RWPE2 (cell line): ENCODE measurements at regions not wholly inside any gene's neighbourhood (a gene's known extent, or its start where the extent isn't known, plus 50 kb on each side); places are given as distances from the start of the nearest gene placed in this dataset.

ENCODE experiments used
- ATAC-seq: fragments of 200-7000 bp; cut with Tn5 transposase; 3 replicates; pipeline ENCODE4 v1.9.1; 2021; ENCODE audit warnings: low read depth
- DNase-seq: peaks from one replicate; pipeline ENCODE4 v3.0.0-alpha.2; 2020; ENCODE audit warnings: low spot score
- H3K27ac ChIP-seq: fragments of 450-650 bp; 2 replicates; pipeline ENCODE4 v1.5.1; 2017; ENCODE audit warnings: mild to moderate bottlenecking; ENCODE audit not compliant: poor library complexity, severe bottlenecking
- H3K27me3 ChIP-seq: fragments of 250-450 bp; sonication (Bioruptor Pico); 2 replicates; pipeline ENCODE4 v1.5.1; 2021; ENCODE audit warnings: mild to moderate bottlenecking, moderate library complexity; ENCODE audit not compliant: insufficient read depth, poor library complexity, severe bottlenecking
- H3K36me3 ChIP-seq: fragments of 250-450 bp; sonication (Bioruptor Pico); 2 replicates; pipeline ENCODE4 v1.5.1; 2020; ENCODE audit warnings: low read depth, mild to moderate bottlenecking, moderate library complexity
- H3K4me1 ChIP-seq: fragments of 250-450 bp; sonication (Bioruptor Pico); 2 replicates; pipeline ENCODE4 v1.5.1; 2021; ENCODE audit warnings: mild to moderate bottlenecking, moderate library complexity; ENCODE audit not compliant: insufficient read depth, poor library complexity, severe bottlenecking
- H3K4me3 ChIP-seq: fragments of 250-450 bp; sonication (Bioruptor Pico); 2 replicates; pipeline ENCODE4 v1.5.1; 2021; ENCODE audit warnings: mild to moderate bottlenecking, moderate library complexity; ENCODE audit not compliant: severe bottlenecking
- H3K9me3 ChIP-seq: fragments of 250-450 bp; sonication (Bioruptor Pico); 2 replicates; pipeline ENCODE4 v1.5.1; 2021; ENCODE audit warnings: mild to moderate bottlenecking, moderate library complexity; ENCODE audit not compliant: severe bottlenecking
- TF ChIP-seq, protein P1 (sequence below): fragments of 450-650 bp; IDR thresholded peaks from one replicate; pipeline ENCODE4 v1.5.1; 2017; ENCODE audit warnings: mild to moderate bottlenecking, moderate library complexity; ENCODE audit not compliant: poor library complexity, severe bottlenecking

DNA sequence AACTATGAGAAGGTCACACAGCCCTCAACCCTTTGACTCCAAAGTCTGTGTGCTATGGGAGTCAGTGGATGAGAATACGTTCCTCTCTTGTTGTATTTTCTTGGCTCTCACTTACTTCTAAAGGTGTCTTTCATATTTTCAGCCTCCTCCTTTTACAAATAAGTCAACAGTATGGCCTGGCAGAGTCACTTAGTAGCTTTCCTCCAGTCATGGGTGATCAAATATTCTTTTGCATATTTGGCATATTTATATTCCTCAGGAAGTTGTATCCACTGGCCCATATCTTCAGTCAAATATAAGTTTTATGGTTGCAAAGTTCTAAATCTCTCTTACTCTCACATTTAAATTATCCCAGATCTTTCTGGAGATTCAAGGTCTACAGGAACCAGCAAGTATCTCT lies 327.5 kb downstream of the ETS1 start:
- ATAC-seq = no peak
- H3K27me3 ChIP-seq = no peaks in the 10 kb centered on the region
- TF ChIP-seq, protein P1, sequence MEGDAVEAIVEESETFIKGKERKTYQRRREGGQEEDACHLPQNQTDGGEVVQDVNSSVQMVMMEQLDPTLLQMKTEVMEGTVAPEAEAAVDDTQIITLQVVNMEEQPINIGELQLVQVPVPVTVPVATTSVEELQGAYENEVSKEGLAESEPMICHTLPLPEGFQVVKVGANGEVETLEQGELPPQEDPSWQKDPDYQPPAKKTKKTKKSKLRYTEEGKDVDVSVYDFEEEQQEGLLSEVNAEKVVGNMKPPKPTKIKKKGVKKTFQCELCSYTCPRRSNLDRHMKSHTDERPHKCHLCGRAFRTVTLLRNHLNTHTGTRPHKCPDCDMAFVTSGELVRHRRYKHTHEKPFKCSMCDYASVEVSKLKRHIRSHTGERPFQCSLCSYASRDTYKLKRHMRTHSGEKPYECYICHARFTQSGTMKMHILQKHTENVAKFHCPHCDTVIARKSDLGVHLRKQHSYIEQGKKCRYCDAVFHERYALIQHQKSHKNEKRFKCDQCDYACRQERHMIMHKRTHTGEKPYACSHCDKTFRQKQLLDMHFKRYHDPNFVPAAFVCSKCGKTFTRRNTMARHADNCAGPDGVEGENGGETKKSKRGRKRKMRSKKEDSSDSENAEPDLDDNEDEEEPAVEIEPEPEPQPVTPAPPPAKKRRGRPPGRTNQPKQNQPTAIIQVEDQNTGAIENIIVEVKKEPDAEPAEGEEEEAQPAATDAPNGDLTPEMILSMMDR = no peak
- no peak for DNase-seq
- no peaks in the 10 kb centered on the region for H3K4me1 ChIP-seq
- H3K36me3 ChIP-seq = no peaks in the 10 kb centered on the region
- no peaks in the 10 kb centered on the region for H3K9me3 ChIP-seq
- H3K4me3 ChIP-seq = no peak overlapping the region
- no peak overlapping the region for H3K27ac ChIP-seq

DNA sequence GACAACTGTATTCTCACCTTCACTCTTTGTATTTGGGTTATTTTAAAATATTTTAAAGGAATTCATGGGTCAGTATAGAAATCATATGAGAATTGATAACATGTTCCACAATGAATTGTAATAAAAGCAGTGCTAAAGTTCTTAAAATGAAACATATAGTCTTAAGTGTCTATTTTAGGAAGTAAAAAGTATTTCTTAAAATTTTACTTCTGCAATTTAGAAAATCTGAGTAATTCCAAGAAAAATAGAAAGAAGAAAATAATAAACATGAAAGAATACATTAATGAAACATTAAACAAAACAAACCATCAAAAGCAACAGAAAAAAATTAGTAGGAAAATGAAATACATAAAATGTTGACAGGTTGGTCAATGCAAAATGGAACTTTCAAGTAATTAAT lies 332.4 kb downstream of the ETS1 start:
- no peak overlapping the region for H3K27ac ChIP-seq
- no peak overlapping the region for H3K4me3 ChIP-seq
- no peaks in the 10 kb centered on the region for H3K36me3 ChIP-seq
- no peaks in the 10 kb centered on the region for H3K9me3 ChIP-seq
- TF ChIP-seq, protein P1 = no peak
- DNase-seq (no peak), ATAC-seq (no peak)
- peaks cover 14% of the 10 kb centered on the region for H3K4me1 ChIP-seq
- no peaks in the 10 kb centered on the region for H3K27me3 ChIP-seq

DNA sequence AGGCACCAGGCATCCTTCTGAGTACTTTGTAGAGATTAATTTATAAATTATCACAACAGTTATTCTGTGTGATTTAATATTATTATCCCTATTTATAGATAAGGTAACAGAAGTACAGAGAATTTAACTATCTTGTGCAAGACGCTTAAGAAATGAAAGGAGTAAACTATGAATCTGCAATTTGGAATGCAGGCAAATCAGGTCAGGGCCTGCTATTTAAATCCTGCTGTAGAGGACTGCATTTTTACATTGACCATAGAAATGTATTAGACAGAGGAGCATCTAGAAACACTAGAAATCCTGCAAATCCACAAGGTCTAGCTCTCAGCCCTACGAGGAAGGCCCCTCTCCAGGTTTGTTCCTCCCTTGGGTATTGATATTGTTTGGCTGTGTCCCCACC lies 336.2 kb downstream of the ETS1 start:
- DNase-seq = no peak
- H3K27me3 ChIP-seq = no peaks in the 10 kb centered on the region

DNA sequence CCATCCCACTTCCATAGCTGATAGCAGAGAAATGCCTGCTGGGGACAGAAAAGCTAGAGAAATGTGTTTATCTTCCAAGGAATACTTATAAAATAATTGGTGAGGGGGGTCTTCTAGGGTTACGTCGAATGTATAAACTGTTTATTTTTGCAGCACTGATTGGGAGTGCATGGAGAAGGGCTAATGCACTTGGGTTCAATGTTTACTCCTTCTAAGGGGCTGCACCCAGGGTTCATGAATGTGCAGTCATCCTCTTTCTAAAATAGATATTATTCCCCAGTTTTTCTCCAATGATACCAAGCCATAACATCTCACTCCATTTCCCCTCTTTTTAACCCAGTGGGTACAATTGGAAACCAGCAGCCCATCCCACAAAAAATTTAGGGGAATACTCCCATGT lies 336.9 kb downstream of the ETS1 start:
- DNase-seq (no peak), ATAC-seq (no peak)
- Histone ChIP-seq H3K36me3 (no peaks in the 10 kb centered on the region), H3K27me3 (no peaks in the 10 kb centered on the region), H3K4me3 (no peak overlapping the region), H3K4me1 (peaks cover 14% of the 10 kb centered on the region), H3K9me3 (no peaks in the 10 kb centered on the region), H3K27ac (peak overlapping the region; percentile 76)
- TF ChIP-seq, protein P1 = no peak

More for the DNA sequence above, 336.2 kb downstream of the ETS1 start:
- no peak overlapping the region for H3K4me3 ChIP-seq
- peak overlapping the region; percentile 76 for H3K27ac ChIP-seq
- peak; percentile 99 for ATAC-seq
- TF ChIP-seq, protein P1 = no peak
- H3K9me3 ChIP-seq = no peaks in the 10 kb centered on the region
- H3K4me1 ChIP-seq = peaks cover 14% of the 10 kb centered on the region
- H3K36me3 ChIP-seq = no peaks in the 10 kb centered on the region

DNA sequence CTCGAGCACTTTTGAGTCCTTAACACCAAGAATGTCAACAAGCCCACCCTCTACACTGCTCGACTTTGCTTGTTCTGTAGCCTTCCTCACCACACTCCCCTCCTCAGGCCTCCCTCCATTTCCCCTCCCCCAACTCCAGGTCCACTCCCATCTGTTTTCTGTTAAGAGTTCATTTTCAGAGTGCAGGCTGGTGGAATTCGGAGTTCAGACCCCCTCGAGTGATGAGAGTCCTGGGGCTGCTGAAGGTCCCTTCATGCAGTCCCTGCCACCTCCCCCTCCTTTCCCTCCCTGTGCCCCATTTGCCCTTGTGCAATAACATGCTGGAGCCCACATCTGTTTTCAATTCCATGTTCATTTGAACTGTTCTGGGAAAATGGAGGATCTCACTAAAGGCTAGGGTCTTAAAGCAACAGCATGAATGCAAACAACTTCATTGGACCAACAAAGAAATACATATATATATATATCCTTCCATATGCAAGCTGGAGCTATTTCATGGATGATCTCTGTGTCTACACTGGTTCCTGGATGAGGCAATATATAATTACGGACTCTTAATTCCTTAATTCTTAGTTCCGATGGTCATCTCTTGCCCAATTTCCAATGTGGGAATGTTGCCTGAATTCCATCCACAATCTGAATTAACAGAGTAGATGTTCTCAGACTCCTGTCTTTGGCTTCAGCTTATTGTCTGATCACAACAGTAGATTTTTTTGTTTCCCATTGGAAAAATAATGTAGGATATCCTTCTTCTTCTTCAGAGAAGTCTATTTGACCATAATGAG lies 340.4 kb downstream of the ETS1 start:
- Histone ChIP-seq H3K36me3 (no peaks in the 10 kb centered on the region), H3K4me1 (peaks cover 14% of the 10 kb centered on the region), H3K9me3 (no peaks in the 10 kb centered on the region), H3K4me3 (no peak overlapping the region), H3K27ac (no peak overlapping the region), H3K27me3 (no peaks in the 10 kb centered on the region)
- TF ChIP-seq, protein P1 = no peak
- DNase-seq = no peak
- ATAC-seq = no peak
